ENCODE measurements at regions not wholly inside any gene's neighbourhood (a gene's known extent, or its start where the extent isn't known, plus 50 kb on each side); places are given as distances from the start of the nearest gene placed in this dataset.

DNA sequence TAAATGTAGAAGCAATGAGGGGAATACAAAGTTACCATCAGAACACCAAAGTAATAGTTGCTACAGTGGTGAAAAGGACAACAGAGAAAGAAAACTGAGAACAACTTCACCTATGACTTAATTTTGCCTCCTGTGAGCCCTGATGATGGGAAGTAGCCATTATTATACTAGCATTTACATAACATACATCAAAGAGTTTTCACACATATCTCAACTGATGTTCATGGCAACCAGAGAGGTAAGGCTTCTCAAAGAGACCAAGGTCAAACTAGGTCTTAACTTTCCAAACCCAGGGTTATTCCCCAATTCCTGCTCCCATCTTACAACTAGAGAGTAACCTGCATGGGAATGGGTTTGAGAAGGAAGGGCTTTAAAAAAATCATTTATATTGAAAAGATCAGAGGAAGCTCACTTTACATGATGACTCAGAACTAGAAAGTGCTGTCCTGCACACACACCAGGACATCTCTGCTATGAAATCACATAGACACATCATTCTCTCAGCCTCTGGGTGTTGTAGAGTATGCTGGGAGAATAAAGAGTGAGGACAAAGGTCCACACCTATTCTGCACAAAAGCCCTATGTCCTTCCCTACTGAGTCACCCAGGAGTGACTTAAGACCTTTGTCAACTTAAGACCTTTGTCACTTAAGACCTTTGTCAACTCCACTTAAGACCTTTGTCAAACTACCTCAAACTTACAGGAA is 179.7 kb downstream of the TNFSF18 start:
- TF ChIP-seq, protein P1, sequence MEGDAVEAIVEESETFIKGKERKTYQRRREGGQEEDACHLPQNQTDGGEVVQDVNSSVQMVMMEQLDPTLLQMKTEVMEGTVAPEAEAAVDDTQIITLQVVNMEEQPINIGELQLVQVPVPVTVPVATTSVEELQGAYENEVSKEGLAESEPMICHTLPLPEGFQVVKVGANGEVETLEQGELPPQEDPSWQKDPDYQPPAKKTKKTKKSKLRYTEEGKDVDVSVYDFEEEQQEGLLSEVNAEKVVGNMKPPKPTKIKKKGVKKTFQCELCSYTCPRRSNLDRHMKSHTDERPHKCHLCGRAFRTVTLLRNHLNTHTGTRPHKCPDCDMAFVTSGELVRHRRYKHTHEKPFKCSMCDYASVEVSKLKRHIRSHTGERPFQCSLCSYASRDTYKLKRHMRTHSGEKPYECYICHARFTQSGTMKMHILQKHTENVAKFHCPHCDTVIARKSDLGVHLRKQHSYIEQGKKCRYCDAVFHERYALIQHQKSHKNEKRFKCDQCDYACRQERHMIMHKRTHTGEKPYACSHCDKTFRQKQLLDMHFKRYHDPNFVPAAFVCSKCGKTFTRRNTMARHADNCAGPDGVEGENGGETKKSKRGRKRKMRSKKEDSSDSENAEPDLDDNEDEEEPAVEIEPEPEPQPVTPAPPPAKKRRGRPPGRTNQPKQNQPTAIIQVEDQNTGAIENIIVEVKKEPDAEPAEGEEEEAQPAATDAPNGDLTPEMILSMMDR (IDR thresholded peaks at IDR 0.05; ENCODE audit: low read depth, low read length, missing control alignments), result no peak
- in situ Hi-C loops (cut with HindIII; ENCODE audit: low sequenced_read_pairs), result no loop called here
- no peak overlapping the region for H3K4me3 ChIP-seq (ENCODE audit: low read depth, low read length)
- no peak for DNase-seq (ENCODE audit: low read depth)

DNA sequence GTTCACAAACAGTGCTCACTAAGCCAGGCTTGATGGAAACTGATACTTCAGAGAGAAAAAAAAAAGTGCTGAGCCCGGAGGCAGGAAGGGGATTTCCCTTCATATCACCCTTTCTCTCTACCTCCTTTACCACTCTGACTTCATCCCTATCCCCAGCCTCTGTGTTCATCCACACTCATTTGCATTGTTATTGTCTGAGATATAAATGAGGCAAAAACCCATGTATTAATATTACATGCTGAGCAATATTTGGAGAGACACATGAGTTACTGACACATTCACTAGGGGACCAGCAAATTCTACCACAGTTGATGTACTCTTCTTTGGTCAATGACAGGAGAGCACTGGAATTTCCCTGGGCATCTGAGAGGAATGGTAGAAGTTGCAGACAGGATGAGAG is 175.8 kb downstream of the TNFSF18 start:
- in situ Hi-C loops (cut with HindIII; ENCODE audit: low sequenced_read_pairs), result no loop called here
- TF ChIP-seq, protein P1 (IDR thresholded peaks at IDR 0.05; ENCODE audit: low read depth, low read length, missing control alignments), result no peak
- no peak for DNase-seq (ENCODE audit: low read depth)
- H3K4me3 ChIP-seq (ENCODE audit: low read depth, low read length), result no peak overlapping the region

DNA sequence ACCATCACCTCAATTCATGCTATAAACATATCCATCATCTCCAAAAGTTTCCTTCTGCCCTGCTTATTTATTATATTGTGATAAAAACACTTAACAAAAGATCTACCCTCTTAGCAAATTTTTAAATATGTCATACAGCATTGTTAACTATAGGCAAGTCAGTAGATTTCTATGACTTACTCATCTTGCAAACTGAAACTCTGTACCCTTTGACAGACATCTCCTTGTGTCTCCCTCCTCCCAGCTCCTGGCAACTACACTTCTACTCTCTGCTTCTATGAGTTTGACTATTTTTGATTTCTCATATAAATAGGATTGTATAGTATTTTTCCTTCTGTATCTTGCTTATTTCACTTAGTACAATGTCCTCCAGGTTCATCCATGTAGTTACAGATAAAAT is 174.8 kb downstream of the TNFSF18 start:
- no peak overlapping the region for H3K4me3 ChIP-seq (ENCODE audit: low read depth, low read length)
- TF ChIP-seq, protein P1 (IDR thresholded peaks at IDR 0.05; ENCODE audit: low read depth, low read length, missing control alignments), result no peak
- in situ Hi-C loops (cut with HindIII; ENCODE audit: low sequenced_read_pairs), result no loop called here
- no peak for DNase-seq (ENCODE audit: low read depth)

DNA sequence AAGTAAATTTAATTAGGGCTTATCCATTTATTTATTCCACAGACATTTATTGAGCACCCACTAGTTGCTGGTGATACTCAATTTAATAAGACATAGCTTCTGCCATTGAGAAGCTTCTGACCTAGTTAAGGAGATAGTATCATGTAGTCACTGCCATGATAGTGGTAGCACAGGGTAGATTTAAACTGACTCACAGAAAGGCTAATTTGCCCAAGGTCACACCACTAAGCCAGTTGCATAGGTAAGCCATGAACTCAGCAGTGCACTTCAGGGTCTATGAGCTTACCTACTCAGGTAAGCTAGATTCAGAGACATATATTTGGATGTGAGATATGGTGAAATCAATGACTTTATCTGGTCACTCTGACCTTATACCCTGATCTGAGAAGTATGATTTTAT is 168.4 kb downstream of the TNFSF18 start:
- no peak for DNase-seq (ENCODE audit: low read depth)
- no peak overlapping the region for H3K4me3 ChIP-seq (ENCODE audit: low read depth, low read length)
- TF ChIP-seq, protein P1 (IDR thresholded peaks at IDR 0.05; ENCODE audit: low read depth, low read length, missing control alignments), result no peak
- in situ Hi-C loops (cut with HindIII; ENCODE audit: low sequenced_read_pairs), result no loop called here

DNA sequence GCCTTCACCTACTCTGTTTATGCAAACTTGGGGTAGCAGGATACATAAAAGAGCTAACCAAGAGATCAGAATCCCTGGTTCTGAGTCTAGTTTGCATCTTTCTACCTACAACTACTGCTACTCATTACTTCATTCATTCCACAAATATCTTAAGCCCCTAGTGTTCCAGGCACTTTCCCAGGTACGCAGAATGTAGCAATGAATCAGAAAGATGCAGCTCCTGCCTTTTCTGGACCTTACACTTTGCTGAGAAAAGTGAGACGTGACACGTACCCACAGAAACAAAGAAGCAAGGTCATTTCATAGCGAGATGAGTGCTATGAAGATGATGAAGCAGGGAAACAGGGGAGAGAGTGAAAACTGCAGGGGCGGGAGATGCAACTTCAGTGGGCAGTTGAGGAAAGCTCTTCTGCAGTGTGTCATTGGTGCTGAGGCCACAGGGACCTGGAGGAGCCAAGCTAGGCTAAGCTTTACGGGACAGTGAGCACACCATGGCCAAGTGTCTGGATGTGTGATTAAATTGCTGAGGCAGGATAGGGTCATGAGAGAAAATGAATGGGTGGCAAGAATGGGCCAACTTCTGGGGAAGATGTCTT is 167.9 kb downstream of the TNFSF18 start:
- H3K4me3 ChIP-seq (ENCODE audit: low read depth, low read length), result no peak overlapping the region
- no peak for DNase-seq (ENCODE audit: low read depth)
- TF ChIP-seq, protein P1 (IDR thresholded peaks at IDR 0.05; ENCODE audit: low read depth, low read length, missing control alignments), result no peak
- in situ Hi-C loops (cut with HindIII; ENCODE audit: low sequenced_read_pairs), result no loop called here

DNA sequence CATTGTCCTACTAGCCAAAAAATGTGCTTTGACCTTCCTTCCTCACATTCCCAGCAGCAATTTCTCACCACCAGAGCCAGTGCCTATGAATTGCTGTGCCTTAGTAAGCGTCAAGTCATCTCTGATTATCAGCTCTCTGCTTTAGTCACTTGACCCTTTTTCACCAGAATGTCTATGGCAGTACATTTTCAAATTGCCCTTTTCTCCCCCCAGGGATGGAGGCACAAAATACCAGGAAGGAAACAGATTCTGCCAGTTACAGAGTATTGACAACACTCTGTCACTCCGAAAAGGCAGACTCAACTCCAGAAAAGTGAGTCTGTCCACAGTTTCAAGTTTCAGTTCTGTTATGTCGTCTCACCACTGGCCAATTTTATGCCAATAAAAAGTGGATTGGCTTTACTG is 167.4 kb downstream of the TNFSF18 start:
- in situ Hi-C loops (cut with HindIII; ENCODE audit: low sequenced_read_pairs), result no loop called here
- no peak for DNase-seq (ENCODE audit: low read depth)
- TF ChIP-seq, protein P1 (IDR thresholded peaks at IDR 0.05; ENCODE audit: low read depth, low read length, missing control alignments), result no peak
- H3K4me3 ChIP-seq (ENCODE audit: low read depth, low read length), result no peak overlapping the region
